DND-41 (cell line): ENCODE measurements at regions not wholly inside any gene's neighbourhood (a gene's known extent, or its start where the extent isn't known, plus 50 kb on each side); places are given as distances from the start of the nearest gene placed in this dataset.

Source experiments
- ATAC-seq: fragments of 200-7000 bp; cut with Tn5 transposase; 3 replicates; pipeline ENCODE4 v1.9.1; 2021; ENCODE audit warnings: low read depth; ENCODE audit not compliant: insufficient read depth
- DNase-seq: peaks from one replicate; pipeline ENCODE4 v3.0.0-alpha.2; 2020
- H2AFZ ChIP-seq: 2 replicates; pipeline ENCODE4 v1.6.0; 2012; ENCODE audit warnings: low read depth, low read length
- H3K27ac ChIP-seq: 2 replicates; pipeline ENCODE4 v1.5.1; 2012; ENCODE audit warnings: low read length, inconsistent platforms
- H3K27me3 ChIP-seq: fragments of 200-600 bp; sonication (generic); 2 replicates; pipeline ENCODE4 v1.6.0; 2012; ENCODE audit warnings: low read length, mild to moderate bottlenecking, inconsistent platforms; ENCODE audit not compliant: insufficient read depth, poor library complexity
- H3K36me3 ChIP-seq: 2 replicates; pipeline ENCODE4 v1.5.1; 2012; ENCODE audit warnings: low read length, inconsistent platforms; ENCODE audit not compliant: insufficient read depth
- H3K4me1 ChIP-seq: 2 replicates; pipeline ENCODE4 v1.5.1; 2012; ENCODE audit warnings: mild to moderate bottlenecking, low read length; ENCODE audit not compliant: insufficient read depth
- H3K4me2 ChIP-seq: 2 replicates; pipeline ENCODE4 v1.6.0; 2012; ENCODE audit warnings: mild to moderate bottlenecking, moderate library complexity, low read length, inconsistent platforms; ENCODE audit not compliant: insufficient read depth
- H3K4me3 ChIP-seq, 2 experiments: fragments of 200-600 bp in 1 of 2; shearing (Covaris generic) in 1 of 2; 2 replicates each; pipeline ENCODE4 v1.5.1; 2012 to 2016; ENCODE audit warnings: inconsistent platforms in 2 of 2, low read length in 2 of 2, mild to moderate bottlenecking in 2 of 2, low read depth in 1 of 2, moderate library complexity in 1 of 2
- H3K79me2 ChIP-seq: 2 replicates; pipeline ENCODE4 v1.6.0; 2012; ENCODE audit warnings: low read length, inconsistent platforms; ENCODE audit not compliant: insufficient read depth
- H3K9ac ChIP-seq: 2 replicates; pipeline ENCODE4 v1.6.0; 2012; ENCODE audit warnings: low read depth, mild to moderate bottlenecking, inconsistent platforms, low read length, moderate library complexity
- H3K9me3 ChIP-seq: 2 replicates; pipeline ENCODE4 v1.5.1; 2012; ENCODE audit warnings: low read length, moderate library complexity, mild to moderate bottlenecking, inconsistent platforms; ENCODE audit not compliant: insufficient read depth, severe bottlenecking
- H4K20me1 ChIP-seq: 2 replicates; pipeline ENCODE4 v1.6.0; 2012; ENCODE audit warnings: low read length; ENCODE audit not compliant: insufficient read depth
- CTCF ChIP-seq: IDR thresholded peaks from 2 replicates; pipeline ENCODE4 v1.5.1; 2012; ENCODE audit warnings: borderline replicate concordance, low read length, moderate library complexity, mild to moderate bottlenecking; ENCODE audit not compliant: poor library complexity, severe bottlenecking; ENCODE audit errors: extremely low read depth
- EZH2 ChIP-seq: IDR thresholded peaks from 3 replicates; pipeline ENCODE4 v1.6.1; 2012; ENCODE audit warnings: borderline replicate concordance, low read depth, mild to moderate bottlenecking, moderate library complexity, low read length, inconsistent platforms; ENCODE audit not compliant: severe bottlenecking

- no peak overlapping the region for H3K4me2 ChIP-seq
- no peak overlapping the region for H2AFZ ChIP-seq
- H3K36me3 ChIP-seq, result no peaks in the 10 kb centered on the region
- H3K27ac ChIP-seq, result no peak overlapping the region
- H3K4me3 ChIP-seq, result no peak overlapping the region
- no peaks in the 10 kb centered on the region for H3K27me3 ChIP-seq
- H4K20me1 ChIP-seq, result no peaks in the 10 kb centered on the region
- DNase-seq (no peak), ATAC-seq (no peak)
- no peak for TF ChIP-seq CTCF
- no peak for TF ChIP-seq EZH2
- H3K9me3 ChIP-seq, result no peaks in the 10 kb centered on the region
- H3K9ac ChIP-seq, result no peak overlapping the region
- H3K79me2 ChIP-seq, result no peaks in the 10 kb centered on the region
- H3K4me1 ChIP-seq, result no peaks in the 10 kb centered on the region
These were observed 536.3 kb downstream of the TFAP2A start for GRCh38 chr6:9878535-9878934.

- H2AFZ ChIP-seq, result no peak overlapping the region
- no peaks in the 10 kb centered on the region for H3K79me2 ChIP-seq
- H3K9me3 ChIP-seq, result no peaks in the 10 kb centered on the region
- no peaks in the 10 kb centered on the region for H4K20me1 ChIP-seq
- no peaks in the 10 kb centered on the region for H3K4me1 ChIP-seq
- no peak overlapping the region for H3K9ac ChIP-seq
- no peak for TF ChIP-seq CTCF
- no peak for TF ChIP-seq EZH2
- no peak for ATAC-seq
- H3K27me3 ChIP-seq, result no peaks in the 10 kb centered on the region
- H3K27ac ChIP-seq, result no peak overlapping the region
- DNase-seq, result no peak
- H3K4me3 ChIP-seq, result no peak overlapping the region
- no peak overlapping the region for H3K4me2 ChIP-seq
- no peaks in the 10 kb centered on the region for H3K36me3 ChIP-seq
These were observed 539.1 kb downstream of the TFAP2A start for GRCh38 chr6:9875605-9876353.

GRCh38 chr6:9862603-9863167 lies 552.2 kb downstream of the TFAP2A start:
- no peak overlapping the region for H3K4me3 ChIP-seq
- ATAC-seq (no peak), DNase-seq (no peak)
- no peaks in the 10 kb centered on the region for H3K79me2 ChIP-seq
- peaks cover 18% of the 10 kb centered on the region for H3K9me3 ChIP-seq
- TF ChIP-seq CTCF, result no peak
- no peak for TF ChIP-seq EZH2
- H3K27ac ChIP-seq, result no peak overlapping the region
- H2AFZ ChIP-seq, result no peak overlapping the region
- H3K36me3 ChIP-seq, result no peaks in the 10 kb centered on the region
- H3K4me1 ChIP-seq, result no peaks in the 10 kb centered on the region
- no peak overlapping the region for H3K9ac ChIP-seq
- no peaks in the 10 kb centered on the region for H3K27me3 ChIP-seq
- no peak overlapping the region for H3K4me2 ChIP-seq
- H4K20me1 ChIP-seq, result no peaks in the 10 kb centered on the region
